ENCODE measurements at regions not wholly inside any gene's neighbourhood (a gene's known extent, or its start where the extent isn't known, plus 50 kb on each side); places are given as distances from the start of the nearest gene placed in this dataset.

- no peak overlapping the region for H4K91ac ChIP-seq (ENCODE audit: insufficient read depth, low read depth, low read length)
- no peak overlapping the region for H3K56ac ChIP-seq (ENCODE audit: extremely low read depth, insufficient read depth, low read length)
- H3K4ac ChIP-seq (ENCODE audit: low read depth, low read length) = no peak overlapping the region
- H4K5ac ChIP-seq (ENCODE audit: low read depth, low read length) = no peak overlapping the region
- H3K9me1 ChIP-seq (ENCODE audit: insufficient read depth, low read length) = no peaks in the 10 kb centered on the region
- H2BK5ac ChIP-seq (ENCODE audit: low read depth, low read length, poor library complexity, severe bottlenecking) = no peak overlapping the region
- H3K4me2 ChIP-seq (ENCODE audit: low read depth, low read length) = no peak overlapping the region
- no peaks in the 10 kb centered on the region for H3K36me3 ChIP-seq (ENCODE audit: control insufficient read depth, insufficient read depth, low read length)
- no peaks in the 10 kb centered on the region for H4K20me1 ChIP-seq (ENCODE audit: insufficient read depth, low read length)
- no peaks in the 10 kb centered on the region for H3K9me3 ChIP-seq (ENCODE audit: control insufficient read depth, insufficient read depth, low read length)
- no peak overlapping the region for H4K8ac ChIP-seq (ENCODE audit: low read depth in 2 of 2, low read length in 2 of 2)
- no peak overlapping the region for H3K14ac ChIP-seq (replicated peaks; ENCODE audit: low read depth, low read length)
- no peak overlapping the region for H3K4me3 ChIP-seq (ENCODE audit: insufficient read depth, low read depth, low read length)
- H2AFZ ChIP-seq (replicated peaks; ENCODE audit: low read length, poor library complexity) = no peak overlapping the region
- no peak overlapping the region for H3K27ac ChIP-seq (ENCODE audit: insufficient read depth, low read length)
- H2BK120ac ChIP-seq (ENCODE audit: low read depth, low read length) = no peak overlapping the region
- DNase-seq (no peak), ATAC-seq (ENCODE audit: low read depth) (no peak)
- WGBS, 2 experiments (ENCODE audit: extremely low coverage in 2 of 2, insufficient read length in 1 of 2) = no CpG with 5 or more reads among the region's 1 CpG
- dilution Hi-C loops (cut with HindIII; ENCODE audit: low sequenced_read_pairs, unreplicated experiment) (no loop called here), in situ Hi-C loops (cut with MboI; ENCODE audit: low sequenced_read_pairs) (no loop called here), intact Hi-C loops (cut with micrococcal nuclease) (no loop called here)
- no peak overlapping the region for H3K9ac ChIP-seq (ENCODE audit: low read depth, low read length)
- CTCF ChIA-PET = no interaction called here
- H3K27me3 ChIP-seq (ENCODE audit: control insufficient read depth, insufficient read depth, low read length) = no peaks in the 10 kb centered on the region
- H2AK5ac ChIP-seq (ENCODE audit: low read depth, low read length) = no peak overlapping the region
- no peak overlapping the region for H2AK9ac ChIP-seq (replicated peaks; ENCODE audit: low read depth, low read length, poor library complexity)
- no peak overlapping the region for H2BK20ac ChIP-seq (ENCODE audit: low read depth, low read length)
- no peaks in the 10 kb centered on the region for H3K79me1 ChIP-seq (ENCODE audit: low read depth in 1 of 2, low read length in 2 of 2)
- POLR2A ChIA-PET (ENCODE audit: unreplicated experiment) = no interaction called here
- no peak overlapping the region for H3K18ac ChIP-seq (ENCODE audit: low read depth, low read length)
- no peak overlapping the region for H2BK15ac ChIP-seq (ENCODE audit: low read depth, low read length)
- TF ChIP-seq USF2 (IDR thresholded peaks at IDR 0.05; ENCODE audit: low read depth, low read length) = no peak
- TF ChIP-seq NFE2L2 (IDR thresholded peaks at IDR 0.05; ENCODE audit: low read depth, low read length) = no peak
- no peak overlapping the region for H3K23ac ChIP-seq (ENCODE audit: low read depth, low read length)
- BruUV-seq (replicated peaks) = no TSS peak
- H3K4me1 ChIP-seq (ENCODE audit: control insufficient read depth, insufficient read depth, low read length) = no peaks in the 10 kb centered on the region
Observed at GRCh38 chr11:80837051-80837450, 1396.2 kb upstream of the TENM4 start.
